ENCODE measurements at regions not wholly inside any gene's neighbourhood (a gene's known extent, or its start where the extent isn't known, plus 50 kb on each side); places are given as distances from the start of the nearest gene placed in this dataset.
"Not testable (repeated sequence)": the region's sequence is repeated elsewhere in the genome, so short reads cannot be mapped to it uniquely, and the experiment has no call there.

DNA sequence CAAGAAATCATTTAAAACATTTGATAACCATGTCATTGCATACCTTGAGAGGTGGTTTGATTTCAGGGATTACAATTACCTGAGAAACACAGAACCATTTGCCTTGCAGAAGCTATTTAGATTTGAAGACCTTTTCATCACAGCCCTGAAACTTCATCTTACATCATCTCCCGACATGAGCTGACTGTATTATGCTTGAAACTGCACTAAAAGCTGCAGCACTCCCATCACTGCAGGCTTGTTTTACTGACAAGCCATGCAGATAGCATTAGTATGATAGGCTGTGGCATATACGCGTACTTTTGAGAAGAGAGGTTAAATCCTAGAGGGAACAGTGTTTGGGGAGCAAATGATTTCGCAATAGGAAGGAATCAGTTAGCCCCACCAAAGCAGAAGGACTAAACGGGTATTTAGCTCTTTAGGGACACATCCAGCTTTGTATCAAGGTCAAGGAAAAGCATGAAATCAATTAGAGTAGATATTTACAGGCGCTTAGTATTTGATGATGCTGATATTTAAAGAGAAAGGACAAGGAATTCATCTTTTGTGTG is 133.2 kb upstream of the DIAPH2 start:
- Histone ChIP-seq H3K4me3 (ENCODE audit: low read depth in 1 of 2, low read length in 2 of 2) (no peak overlapping the region), H3K27ac (ENCODE audit: low read depth in 2 of 2, low read length in 1 of 2) (no peak overlapping the region), H3K4me1 (ENCODE audit: control insufficient read depth in 2 of 2, insufficient read depth in 2 of 2, low read length in 1 of 2) (no peaks in the 10 kb centered on the region), H3K36me3 (ENCODE audit: control insufficient read depth in 2 of 2, insufficient read depth in 2 of 2, low read length in 1 of 2) (no peaks in the 10 kb centered on the region), H3K27me3 (ENCODE audit: control insufficient read depth in 1 of 2, insufficient read depth in 2 of 2, low read length in 2 of 2) (no peaks in the 10 kb centered on the region), H3K9me3 (ENCODE audit: control insufficient read depth in 2 of 2, insufficient read depth in 1 of 2, low read depth in 1 of 2, low read length in 1 of 2) (no peaks in the 10 kb centered on the region)
- WGBS, 2 donors = 61 to 72% methylated on average over 6 of the region's 6 CpGs

GRCh38 chrX:96556886-96557285 is 127.8 kb upstream of the DIAPH2 start:
- WGBS, 2 donors = 51 to 52% methylated on average over 2 of the region's 2 CpGs
- Histone ChIP-seq H3K36me3 (ENCODE audit: control insufficient read depth in 2 of 2, insufficient read depth in 2 of 2, low read length in 1 of 2) (no peaks in the 10 kb centered on the region), H3K4me3 (ENCODE audit: low read depth in 1 of 2, low read length in 2 of 2) (no peak overlapping the region), H3K27me3 (ENCODE audit: control insufficient read depth in 1 of 2, insufficient read depth in 2 of 2, low read length in 2 of 2) (no peaks in the 10 kb centered on the region), H3K9me3 (ENCODE audit: control insufficient read depth in 2 of 2, insufficient read depth in 1 of 2, low read depth in 1 of 2, low read length in 1 of 2) (no peaks in the 10 kb centered on the region), H3K4me1 (ENCODE audit: control insufficient read depth in 2 of 2, insufficient read depth in 2 of 2, low read length in 1 of 2) (no peaks in the 10 kb centered on the region), H3K27ac (ENCODE audit: low read depth in 2 of 2, low read length in 1 of 2) (no peak overlapping the region)

DNA sequence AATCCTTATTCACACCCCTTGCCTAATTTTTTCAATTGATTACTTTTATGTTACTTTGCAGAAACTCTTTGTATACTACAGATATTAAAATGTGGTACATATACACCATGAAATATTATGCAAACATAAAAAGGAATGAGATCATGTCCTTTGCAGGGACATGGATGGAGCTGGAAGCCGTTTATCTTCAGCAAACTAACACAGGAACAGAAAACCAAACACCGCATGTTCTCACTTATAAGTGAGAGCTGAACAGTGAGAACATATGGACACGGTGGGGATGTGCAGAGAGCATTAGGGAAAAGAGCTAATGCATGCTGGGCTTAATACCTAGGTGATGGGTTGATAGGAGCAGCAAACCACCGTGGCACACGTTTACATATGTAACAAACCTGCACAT is 123.5 kb upstream of the DIAPH2 start:
- not testable (repeated sequence) for H3K4me1 ChIP-seq (ENCODE audit: control insufficient read depth in 2 of 2, insufficient read depth in 2 of 2, low read length in 1 of 2); H3K27me3 ChIP-seq (ENCODE audit: control insufficient read depth in 1 of 2, insufficient read depth in 2 of 2, low read length in 2 of 2); H3K9me3 ChIP-seq (ENCODE audit: control insufficient read depth in 2 of 2, insufficient read depth in 1 of 2, low read depth in 1 of 2, low read length in 1 of 2); H3K4me3 ChIP-seq (ENCODE audit: low read depth in 1 of 2, low read length in 2 of 2); H3K27ac ChIP-seq (ENCODE audit: low read depth in 2 of 2, low read length in 1 of 2); H3K36me3 ChIP-seq (ENCODE audit: control insufficient read depth in 2 of 2, insufficient read depth in 2 of 2, low read length in 1 of 2)
- 56 to 71% methylated on average over 5 of the region's 5 CpGs for WGBS, 2 donors

DNA sequence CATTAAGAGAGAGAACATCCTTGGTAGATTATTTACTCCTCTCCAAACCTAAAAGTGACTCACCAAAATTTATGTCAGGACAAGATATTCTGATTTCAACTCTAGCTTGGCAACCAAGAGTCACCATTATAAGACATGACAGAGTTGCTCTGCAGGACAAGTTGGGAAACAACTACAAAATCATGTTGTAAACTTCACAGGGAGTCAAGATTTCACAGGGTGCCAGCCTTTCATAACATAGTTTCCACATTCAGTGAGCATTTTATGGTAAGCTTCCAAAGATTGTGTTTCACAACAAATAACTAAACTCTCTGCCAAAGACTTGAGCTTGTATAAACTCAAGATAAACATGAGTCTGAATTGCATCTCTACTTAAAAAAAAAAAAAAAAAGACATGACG is 121.0 kb upstream of the DIAPH2 start:
- WGBS, 2 donors = 33 to 53% methylated on average over 1 of the region's 1 CpG

GRCh38 chrX:96564595-96564994 is 120.0 kb upstream of the DIAPH2 start:
- no peaks in the 10 kb centered on the region for H3K9me3 ChIP-seq (ENCODE audit: control insufficient read depth in 2 of 2, insufficient read depth in 1 of 2, low read depth in 1 of 2, low read length in 1 of 2)
- H3K4me3 ChIP-seq (ENCODE audit: low read depth in 1 of 2, low read length in 2 of 2) = no peak overlapping the region
- no peak overlapping the region for H3K27ac ChIP-seq (ENCODE audit: low read depth in 2 of 2, low read length in 1 of 2)
- H3K4me1 ChIP-seq (ENCODE audit: control insufficient read depth in 2 of 2, insufficient read depth in 2 of 2, low read length in 1 of 2) = no peaks in the 10 kb centered on the region
- WGBS, 2 donors = 62 to 67% methylated on average over 1 of the region's 1 CpG
- H3K36me3 ChIP-seq (ENCODE audit: control insufficient read depth in 2 of 2, insufficient read depth in 2 of 2, low read length in 1 of 2) = no peaks in the 10 kb centered on the region
- no peaks in the 10 kb centered on the region for H3K27me3 ChIP-seq (ENCODE audit: control insufficient read depth in 1 of 2, insufficient read depth in 2 of 2, low read length in 2 of 2)

More for the DNA sequence above, 121.0 kb upstream of the DIAPH2 start:
- no peaks in the 10 kb centered on the region for H3K27me3 ChIP-seq (ENCODE audit: control insufficient read depth in 1 of 2, insufficient read depth in 2 of 2, low read length in 2 of 2)
- no peak overlapping the region for H3K4me3 ChIP-seq (ENCODE audit: low read depth in 1 of 2, low read length in 2 of 2)
- peak overlapping the region in 1 of 2 donors; percentile 31 for H3K27ac ChIP-seq (ENCODE audit: low read depth in 2 of 2, low read length in 1 of 2)
- H3K36me3 ChIP-seq (ENCODE audit: control insufficient read depth in 2 of 2, insufficient read depth in 2 of 2, low read length in 1 of 2) = no peaks in the 10 kb centered on the region
- H3K4me1 ChIP-seq (ENCODE audit: control insufficient read depth in 2 of 2, insufficient read depth in 2 of 2, low read length in 1 of 2) = no peaks in the 10 kb centered on the region
- H3K9me3 ChIP-seq (ENCODE audit: control insufficient read depth in 2 of 2, insufficient read depth in 1 of 2, low read depth in 1 of 2, low read length in 1 of 2) = no peaks in the 10 kb centered on the region

DNA sequence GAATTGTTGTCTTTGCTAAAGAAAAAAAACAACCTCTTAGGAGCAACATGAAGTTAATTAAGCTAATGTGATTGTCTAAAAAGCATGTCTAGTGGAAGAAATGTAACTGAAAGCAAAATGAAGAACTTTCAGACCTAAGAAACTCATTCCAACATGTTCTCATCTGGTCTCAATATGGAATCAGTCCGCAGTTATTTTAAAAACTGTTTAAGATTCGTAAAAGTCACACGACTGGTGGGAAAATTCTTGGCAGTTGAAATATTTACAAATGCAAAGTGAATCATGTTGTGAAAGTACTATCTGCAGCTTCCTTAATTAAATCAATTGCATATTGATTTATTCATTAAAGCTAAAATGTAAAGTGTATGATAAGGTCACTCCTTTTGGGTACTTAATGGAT is 117.8 kb upstream of the DIAPH2 start:
- Histone ChIP-seq H3K9me3 (ENCODE audit: control insufficient read depth in 2 of 2, insufficient read depth in 1 of 2, low read depth in 1 of 2, low read length in 1 of 2) (no peaks in the 10 kb centered on the region), H3K4me1 (ENCODE audit: control insufficient read depth in 2 of 2, insufficient read depth in 2 of 2, low read length in 1 of 2) (no peaks in the 10 kb centered on the region), H3K4me3 (ENCODE audit: low read depth in 1 of 2, low read length in 2 of 2) (no peak overlapping the region), H3K27me3 (ENCODE audit: control insufficient read depth in 1 of 2, insufficient read depth in 2 of 2, low read length in 2 of 2) (no peaks in the 10 kb centered on the region), H3K27ac (ENCODE audit: low read depth in 2 of 2, low read length in 1 of 2) (no peak overlapping the region), H3K36me3 (ENCODE audit: control insufficient read depth in 2 of 2, insufficient read depth in 2 of 2, low read length in 1 of 2) (no peaks in the 10 kb centered on the region)
- 71 to 85% methylated on average over 3 of the region's 3 CpGs for WGBS, 2 donors

DNA sequence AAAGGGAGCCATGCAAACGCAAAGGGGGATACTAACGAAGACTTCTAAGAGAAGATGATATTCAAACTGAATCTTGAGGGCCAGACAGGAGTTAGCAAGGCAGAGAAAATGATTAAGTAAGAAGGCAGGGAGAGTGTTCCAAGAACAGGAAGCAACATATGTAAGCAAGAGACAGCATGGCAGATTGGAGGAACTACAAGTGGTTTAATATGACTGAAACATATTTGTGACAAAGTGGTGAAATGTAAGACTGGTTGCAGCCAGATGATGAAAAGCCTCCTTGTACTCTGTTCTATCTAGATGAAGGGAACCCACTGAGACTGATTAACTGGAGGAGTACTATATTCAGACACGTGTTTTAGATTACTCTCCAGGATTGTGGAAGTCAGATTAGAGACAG is 116.6 kb upstream of the DIAPH2 start:
- H3K27ac ChIP-seq (ENCODE audit: low read depth in 2 of 2, low read length in 1 of 2) = no peak overlapping the region
- no peak overlapping the region for H3K4me3 ChIP-seq (ENCODE audit: low read depth in 1 of 2, low read length in 2 of 2)
- no peaks in the 10 kb centered on the region for H3K27me3 ChIP-seq (ENCODE audit: control insufficient read depth in 1 of 2, insufficient read depth in 2 of 2, low read length in 2 of 2)
- WGBS, 2 donors = 80 to 90% methylated on average over 3 of the region's 3 CpGs
- H3K9me3 ChIP-seq (ENCODE audit: control insufficient read depth in 2 of 2, insufficient read depth in 1 of 2, low read depth in 1 of 2, low read length in 1 of 2) = no peaks in the 10 kb centered on the region
- H3K4me1 ChIP-seq (ENCODE audit: control insufficient read depth in 2 of 2, insufficient read depth in 2 of 2, low read length in 1 of 2) = no peaks in the 10 kb centered on the region
- no peaks in the 10 kb centered on the region for H3K36me3 ChIP-seq (ENCODE audit: control insufficient read depth in 2 of 2, insufficient read depth in 2 of 2, low read length in 1 of 2)

GRCh38 chrX:96569034-96569433 is 115.6 kb upstream of the DIAPH2 start:
- no peak overlapping the region for H3K4me3 ChIP-seq (ENCODE audit: low read depth in 1 of 2, low read length in 2 of 2)
- H3K27me3 ChIP-seq (ENCODE audit: control insufficient read depth in 1 of 2, insufficient read depth in 2 of 2, low read length in 2 of 2) = no peaks in the 10 kb centered on the region
- no peak overlapping the region for H3K27ac ChIP-seq (ENCODE audit: low read depth in 2 of 2, low read length in 1 of 2)
- 81 to 95% methylated on average over 3 of the region's 3 CpGs for WGBS, 2 donors
- no peaks in the 10 kb centered on the region for H3K9me3 ChIP-seq (ENCODE audit: control insufficient read depth in 2 of 2, insufficient read depth in 1 of 2, low read depth in 1 of 2, low read length in 1 of 2)
- no peaks in the 10 kb centered on the region for H3K36me3 ChIP-seq (ENCODE audit: control insufficient read depth in 2 of 2, insufficient read depth in 2 of 2, low read length in 1 of 2)
- no peaks in the 10 kb centered on the region for H3K4me1 ChIP-seq (ENCODE audit: control insufficient read depth in 2 of 2, insufficient read depth in 2 of 2, low read length in 1 of 2)

GRCh38 chrX:96575011-96575410 is 109.6 kb upstream of the DIAPH2 start:
- H3K27ac ChIP-seq (ENCODE audit: low read depth in 2 of 2, low read length in 1 of 2) = no peak overlapping the region
- no peaks in the 10 kb centered on the region for H3K36me3 ChIP-seq (ENCODE audit: control insufficient read depth in 2 of 2, insufficient read depth in 2 of 2, low read length in 1 of 2)
- no peaks in the 10 kb centered on the region for H3K4me1 ChIP-seq (ENCODE audit: control insufficient read depth in 2 of 2, insufficient read depth in 2 of 2, low read length in 1 of 2)
- no peaks in the 10 kb centered on the region for H3K9me3 ChIP-seq (ENCODE audit: control insufficient read depth in 2 of 2, insufficient read depth in 1 of 2, low read depth in 1 of 2, low read length in 1 of 2)
- H3K27me3 ChIP-seq (ENCODE audit: control insufficient read depth in 1 of 2, insufficient read depth in 2 of 2, low read length in 2 of 2) = no peaks in the 10 kb centered on the region
- 94 to 97% methylated on average over 1 of the region's 1 CpG for WGBS, 2 donors
- H3K4me3 ChIP-seq (ENCODE audit: low read depth in 1 of 2, low read length in 2 of 2) = no peak overlapping the region

GRCh38 chrX:96576368-96576767 is 108.3 kb upstream of the DIAPH2 start:
- H3K9me3 ChIP-seq (ENCODE audit: control insufficient read depth in 2 of 2, insufficient read depth in 1 of 2, low read depth in 1 of 2, low read length in 1 of 2) = no peaks in the 10 kb centered on the region
- no peaks in the 10 kb centered on the region for H3K36me3 ChIP-seq (ENCODE audit: control insufficient read depth in 2 of 2, insufficient read depth in 2 of 2, low read length in 1 of 2)
- H3K27ac ChIP-seq (ENCODE audit: low read depth in 2 of 2, low read length in 1 of 2) = no peak overlapping the region
- no peak overlapping the region for H3K4me3 ChIP-seq (ENCODE audit: low read depth in 1 of 2, low read length in 2 of 2)
- H3K4me1 ChIP-seq (ENCODE audit: control insufficient read depth in 2 of 2, insufficient read depth in 2 of 2, low read length in 1 of 2) = no peaks in the 10 kb centered on the region
- 64 to 77% methylated on average over 2 of the region's 2 CpGs for WGBS, 2 donors
- no peaks in the 10 kb centered on the region for H3K27me3 ChIP-seq (ENCODE audit: control insufficient read depth in 1 of 2, insufficient read depth in 2 of 2, low read length in 2 of 2)
